ENCODE measurements at regions not wholly inside any gene's neighbourhood (a gene's known extent, or its start where the extent isn't known, plus 50 kb on each side); places are given as distances from the start of the nearest gene placed in this dataset.
A peak's percentile ranks its signal among the peaks of the same experiment; 100 is the strongest.

DNA sequence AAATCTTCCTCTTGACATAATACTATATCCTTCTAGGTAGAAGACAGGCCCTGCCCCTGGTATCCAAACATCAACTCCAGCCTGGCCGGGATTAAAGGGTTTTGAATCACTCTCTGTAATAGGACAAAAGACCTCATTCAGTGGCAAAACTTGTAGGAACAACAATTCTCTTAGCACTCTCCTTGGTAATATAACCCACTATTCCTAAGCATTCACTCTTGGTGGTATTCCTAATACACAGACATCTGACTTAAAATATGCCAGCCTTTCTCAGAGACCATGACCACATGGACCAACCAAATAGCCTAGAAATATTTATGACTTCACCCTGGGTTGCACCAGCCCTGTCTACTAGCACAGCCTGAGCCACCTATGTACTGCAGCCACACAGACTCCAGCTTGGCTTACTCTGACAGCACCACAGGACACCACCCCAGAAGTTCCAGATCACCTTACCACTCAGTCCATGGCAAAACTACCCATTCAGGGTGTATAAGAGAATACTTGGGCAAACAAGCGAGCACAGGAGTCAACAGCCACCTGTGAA, 244.9 kb upstream of the NEBL start:
- Mint-ChIP-seq H3K4me3 (no peak overlapping the region), H3K27ac (peak overlapping the region; percentile 22), H3K4me1 (peaks cover 7% of the 10 kb centered on the region), H3K36me3 (ENCODE audit: low read depth) (peaks cover 5% of the 10 kb centered on the region), H3K9me3 (no peaks in the 10 kb centered on the region), H3K27me3 (ENCODE audit: insufficient read depth) (no peaks in the 10 kb centered on the region)
- no peak overlapping the region for H3K9ac ChIP-seq (ENCODE audit: extremely low read depth, low read length, poor library complexity, severe bottlenecking)
- H3K36me3 ChIP-seq (ENCODE audit: control insufficient read depth, insufficient read depth, low read length), result no peaks in the 10 kb centered on the region
- no peak overlapping the region for H3K27ac ChIP-seq (ENCODE audit: low read depth, low read length)
- no peaks in the 10 kb centered on the region for H3K4me1 ChIP-seq (ENCODE audit: control insufficient read depth, insufficient read depth, low read length)
- WGBS, 2 experiments (ENCODE audit: insufficient coverage in 1 of 2, insufficient read length in 1 of 2), result 80 to 90% methylated on average over 1 to 2 of the region's 2 CpGs
- H3K9me3 ChIP-seq (ENCODE audit: control insufficient read depth, low read length), result no peaks in the 10 kb centered on the region
- H3K4me3 ChIP-seq (ENCODE audit: low read length), result no peak overlapping the region
- DNase-seq, result no peak
- no peak for TF ChIP-seq CTCF (conservative IDR thresholded peaks at IDR 0.05)
- H3K27me3 ChIP-seq (ENCODE audit: control insufficient read depth, insufficient read depth, low read length, poor library complexity, severe bottlenecking), result no peaks in the 10 kb centered on the region

- WGBS, 2 experiments (ENCODE audit: insufficient coverage in 1 of 2, insufficient read length in 1 of 2), result 99 to 100% methylated on average over 4 to 6 of the region's 6 CpGs
- Histone ChIP-seq H3K4me3 (ENCODE audit: low read length) (no peak overlapping the region), H3K9ac (ENCODE audit: extremely low read depth, low read length, poor library complexity, severe bottlenecking) (no peak overlapping the region), H3K36me3 (ENCODE audit: control insufficient read depth, insufficient read depth, low read length) (no peaks in the 10 kb centered on the region), H3K27ac (ENCODE audit: low read depth, low read length) (no peak overlapping the region), H3K9me3 (ENCODE audit: control insufficient read depth, low read length) (no peaks in the 10 kb centered on the region), H3K4me1 (ENCODE audit: control insufficient read depth, insufficient read depth, low read length) (no peaks in the 10 kb centered on the region), H3K27me3 (ENCODE audit: control insufficient read depth, insufficient read depth, low read length, poor library complexity, severe bottlenecking) (no peaks in the 10 kb centered on the region)
- no peak for TF ChIP-seq CTCF (conservative IDR thresholded peaks at IDR 0.05)
- Mint-ChIP-seq H3K27me3 (ENCODE audit: insufficient read depth) (no peaks in the 10 kb centered on the region), H3K27ac (no peak overlapping the region), H3K36me3 (ENCODE audit: low read depth) (peaks cover 5% of the 10 kb centered on the region), H3K4me3 (no peak overlapping the region), H3K9me3 (no peaks in the 10 kb centered on the region), H3K4me1 (peaks cover 7% of the 10 kb centered on the region)
- no peak for DNase-seq
Measured at GRCh38 chr10:21138769-21139340, 241.7 kb upstream of the NEBL start.

GRCh38 chr10:21135023-21135931, 238.2 kb upstream of the NEBL start:
- DNase-seq, result no peak
- Mint-ChIP-seq H3K4me3 (no peak overlapping the region), H3K9me3 (no peaks in the 10 kb centered on the region), H3K36me3 (ENCODE audit: low read depth) (peaks cover 5% of the 10 kb centered on the region), H3K4me1 (peaks cover 4% of the 10 kb centered on the region), H3K27ac (no peak overlapping the region), H3K27me3 (ENCODE audit: insufficient read depth) (no peaks in the 10 kb centered on the region)
- Histone ChIP-seq H3K36me3 (ENCODE audit: control insufficient read depth, insufficient read depth, low read length) (no peaks in the 10 kb centered on the region), H3K9ac (ENCODE audit: extremely low read depth, low read length, poor library complexity, severe bottlenecking) (no peak overlapping the region), H3K9me3 (ENCODE audit: control insufficient read depth, low read length) (no peaks in the 10 kb centered on the region), H3K4me1 (ENCODE audit: control insufficient read depth, insufficient read depth, low read length) (no peaks in the 10 kb centered on the region), H3K4me3 (ENCODE audit: low read length) (no peak overlapping the region), H3K27me3 (ENCODE audit: control insufficient read depth, insufficient read depth, low read length, poor library complexity, severe bottlenecking) (no peaks in the 10 kb centered on the region), H3K27ac (ENCODE audit: low read depth, low read length) (no peak overlapping the region)
- TF ChIP-seq CTCF (conservative IDR thresholded peaks at IDR 0.05), result no peak
- WGBS, 2 experiments (ENCODE audit: insufficient coverage in 1 of 2, insufficient read length in 1 of 2), result 96 to 97% methylated on average over 7 to 10 of the region's 10 CpGs

Data from endodermal cell (in vitro differentiated cells).